ENCODE measurements at regions not wholly inside any gene's neighbourhood (a gene's known extent, or its start where the extent isn't known, plus 50 kb on each side); places are given as distances from the start of the nearest gene placed in this dataset.

DNA sequence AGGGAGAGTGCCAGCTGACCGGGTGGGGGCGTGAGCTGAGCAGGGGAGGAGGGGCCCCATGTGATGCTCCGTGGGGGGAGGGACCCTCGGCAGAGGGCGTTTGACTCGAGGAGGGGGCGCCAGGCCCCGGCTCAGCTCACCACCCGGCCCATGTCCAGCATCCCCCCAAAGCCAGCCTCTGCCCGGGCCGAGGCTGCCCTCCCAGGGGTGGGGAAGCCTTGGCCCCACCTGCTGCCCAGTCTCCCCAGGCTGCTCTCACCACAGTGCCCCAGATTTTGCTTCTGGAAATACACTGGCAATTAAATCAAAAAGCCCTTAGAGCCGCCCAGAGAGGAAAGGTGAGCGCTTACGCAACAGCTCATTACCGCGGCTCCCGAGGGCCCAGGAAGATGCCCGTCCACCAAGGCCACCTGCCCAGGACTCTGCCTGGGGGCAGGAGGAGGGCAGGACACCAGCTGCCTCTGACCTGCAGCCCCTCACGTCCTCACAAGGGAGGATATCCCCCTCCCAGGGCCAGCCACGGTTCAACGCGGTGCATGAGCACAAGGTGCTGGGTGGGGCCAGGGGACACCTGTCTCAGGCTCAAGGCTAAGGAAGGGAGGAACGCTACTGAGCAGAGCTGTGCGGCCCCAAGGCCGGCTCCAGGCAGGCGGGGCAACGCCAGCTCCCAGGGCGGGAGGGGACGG is 70.0 kb upstream of the INPP5A start:
- FAIRE-seq (no peak), DNase-seq (ENCODE audit: low spot score) (no peak)

DNA sequence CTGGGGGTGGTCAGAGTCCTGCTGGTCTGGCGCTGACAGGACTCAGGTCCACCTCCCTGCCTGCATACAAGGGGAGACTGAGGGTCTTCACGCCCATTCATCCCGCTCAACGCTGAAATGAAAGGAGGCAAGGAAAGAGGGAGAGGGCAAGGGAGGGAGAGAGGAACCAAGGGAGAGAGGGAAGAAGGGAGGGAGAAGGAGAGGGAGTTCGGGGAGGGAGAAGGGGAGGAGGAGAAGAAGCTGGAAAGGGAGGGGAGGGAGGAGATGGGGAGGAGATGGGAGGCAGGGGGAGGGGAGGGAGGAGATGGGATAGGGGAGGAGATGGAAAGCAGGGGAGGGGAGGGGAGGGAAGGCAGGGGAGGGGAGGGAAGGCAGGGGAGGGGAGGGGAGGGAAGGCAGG is 69.4 kb upstream of the INPP5A start:
- DNase-seq (ENCODE audit: low spot score) (no peak), FAIRE-seq (no peak)

DNA sequence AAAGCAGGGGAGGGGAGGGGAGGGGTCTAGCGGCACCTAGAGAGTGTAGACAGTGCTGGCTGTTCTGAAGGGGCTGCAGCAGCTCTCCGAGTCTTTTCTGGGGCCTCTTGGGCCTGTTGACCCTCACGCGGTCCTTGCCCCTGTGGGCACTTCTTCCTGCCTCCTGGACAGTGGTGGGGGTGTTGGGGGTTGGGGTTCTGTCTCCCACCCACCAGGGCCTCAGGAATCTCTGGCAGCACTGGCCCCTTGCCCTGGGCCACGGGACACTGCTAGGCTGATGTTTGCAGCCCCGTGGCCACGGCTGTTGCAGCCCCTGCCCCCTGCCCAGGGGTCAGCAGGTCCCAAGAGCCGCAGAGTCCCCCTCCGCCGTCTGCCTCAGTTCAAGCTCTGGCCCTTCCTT is 68.9 kb upstream of the INPP5A start:
- FAIRE-seq = no peak
- DNase-seq (ENCODE audit: low spot score) = no peak

DNA sequence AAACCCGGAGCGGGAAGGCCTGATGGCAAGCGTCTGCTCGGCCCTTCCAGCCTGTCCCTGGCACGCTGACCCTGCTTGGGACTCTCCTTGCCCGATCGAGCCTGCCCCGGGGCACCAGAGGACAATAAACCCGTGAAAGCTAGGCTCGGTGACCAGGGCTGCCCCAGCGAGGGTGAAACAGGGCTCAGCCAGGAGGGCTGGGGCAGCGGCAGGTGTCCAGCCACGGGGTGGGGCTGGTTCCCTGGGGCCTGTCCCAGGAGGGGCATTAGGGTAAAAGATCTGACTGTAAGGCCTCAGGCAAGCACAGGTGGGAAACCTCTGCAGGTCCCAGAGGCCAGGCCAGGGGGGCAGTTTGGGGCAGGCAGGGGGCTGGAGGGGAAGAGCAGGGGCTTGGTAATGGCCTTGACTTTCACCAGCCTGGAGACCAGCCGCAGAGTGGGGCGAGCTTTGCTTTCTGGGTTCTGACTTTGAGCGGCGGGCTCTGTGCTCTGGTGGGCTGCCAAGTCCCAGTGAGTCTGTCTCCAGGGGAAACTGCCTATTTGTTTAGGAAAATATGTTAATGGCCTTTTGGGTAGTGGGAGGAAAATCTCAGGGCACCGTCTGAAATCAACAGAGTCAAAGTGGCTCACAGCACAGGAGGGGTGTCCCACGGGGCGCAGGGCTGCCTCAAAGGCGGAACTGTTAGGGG is 68.2 kb upstream of the INPP5A start:
- FAIRE-seq (no peak), DNase-seq (ENCODE audit: low spot score) (no peak)

DNA sequence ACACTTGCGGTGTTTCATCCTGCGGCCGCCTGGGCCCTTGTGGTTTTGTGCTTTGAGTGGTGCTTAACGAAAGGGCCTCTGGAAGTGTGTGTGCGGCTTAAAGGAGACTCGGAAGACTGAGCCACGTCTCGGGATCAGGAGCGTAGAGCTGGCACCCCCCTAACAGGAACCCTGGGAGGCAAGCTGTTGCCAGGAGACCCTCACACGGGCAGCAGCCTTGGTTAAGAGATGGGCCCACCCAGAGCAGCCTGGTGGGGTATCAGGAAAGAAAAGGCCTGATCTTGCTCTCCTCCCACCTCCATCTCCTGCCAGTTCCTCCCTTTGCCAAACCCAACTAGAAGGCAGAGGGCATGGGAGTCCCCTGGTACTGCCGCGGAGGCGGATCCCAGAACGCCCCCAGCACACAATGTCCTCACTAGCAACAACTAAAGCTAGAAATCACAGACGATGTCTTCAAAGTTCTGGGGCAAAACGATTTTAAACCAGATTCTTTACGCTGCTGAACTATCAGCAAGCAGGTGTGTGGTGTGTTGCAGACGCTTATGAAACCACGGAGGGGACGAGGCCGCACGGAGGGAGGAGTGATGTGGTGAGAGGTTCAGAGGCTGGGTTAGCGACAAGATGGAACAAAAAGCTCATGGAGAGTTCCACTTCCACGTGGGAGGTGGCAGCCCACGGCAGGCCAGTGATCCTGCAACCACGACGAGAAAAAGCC is 67.0 kb upstream of the INPP5A start:
- no peak for FAIRE-seq
- no peak for DNase-seq (ENCODE audit: low spot score)

DNA sequence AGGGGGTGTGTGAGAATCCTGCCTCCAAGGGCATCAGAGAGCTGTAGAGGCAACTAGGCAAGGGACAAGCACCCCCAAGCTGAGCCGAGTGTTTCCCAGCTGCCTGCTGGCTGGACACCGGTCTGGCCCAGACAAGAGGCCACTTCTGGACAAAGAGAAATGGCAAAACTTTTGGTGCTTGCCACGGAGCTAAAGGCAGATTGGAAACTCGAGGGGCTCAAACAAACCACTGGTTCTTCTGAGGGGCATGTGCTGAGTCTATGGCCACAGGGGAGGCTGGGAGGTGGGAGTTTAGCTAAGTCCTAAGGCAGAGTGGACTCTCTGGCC is 66.5 kb upstream of the INPP5A start:
- DNase-seq (ENCODE audit: low spot score) = no peak

DNA sequence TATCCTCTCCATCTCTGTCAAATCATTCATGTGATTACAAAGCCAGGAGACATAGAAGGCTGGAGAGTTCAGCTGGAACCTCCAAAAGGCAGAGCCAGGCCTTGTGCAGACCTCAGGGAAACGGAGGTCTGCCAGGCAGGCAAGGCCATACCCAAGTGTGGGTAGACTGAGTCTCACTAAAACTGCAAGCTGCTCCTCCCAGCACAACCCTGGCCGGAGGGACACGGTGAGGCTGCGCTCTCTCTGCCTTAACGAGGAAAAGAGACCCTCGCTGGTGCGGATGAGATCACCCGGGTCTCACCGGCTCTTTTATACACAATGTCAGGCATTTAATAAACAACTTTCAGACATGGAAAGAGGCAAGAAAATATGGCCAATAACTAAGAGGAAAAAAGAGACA is 66.1 kb upstream of the INPP5A start:
- DNase-seq (ENCODE audit: low spot score) (no peak), FAIRE-seq (no peak)

More for the DNA sequence above, 66.5 kb upstream of the INPP5A start:
- no peak for FAIRE-seq

DNA sequence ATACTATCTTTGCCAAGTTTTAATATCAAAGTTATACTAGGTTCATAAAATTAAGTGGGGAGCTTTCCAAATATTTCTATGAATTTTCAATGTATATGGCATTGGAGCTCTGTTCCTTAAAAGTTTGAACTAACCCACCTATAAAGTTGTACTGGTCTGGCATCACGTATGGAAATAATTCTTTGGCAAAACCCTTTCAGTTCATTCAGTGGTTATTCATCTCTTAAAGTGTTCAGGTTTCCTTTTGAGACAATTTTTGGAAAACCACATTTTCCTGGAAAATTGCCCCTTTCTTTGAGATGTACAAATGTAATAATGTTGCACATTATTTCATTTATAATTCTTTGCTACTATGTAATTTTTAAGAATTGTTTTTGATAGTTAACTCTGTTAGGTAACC is 62.5 kb upstream of the INPP5A start:
- DNase-seq (ENCODE audit: low spot score) (no peak), FAIRE-seq (no peak)

DNA sequence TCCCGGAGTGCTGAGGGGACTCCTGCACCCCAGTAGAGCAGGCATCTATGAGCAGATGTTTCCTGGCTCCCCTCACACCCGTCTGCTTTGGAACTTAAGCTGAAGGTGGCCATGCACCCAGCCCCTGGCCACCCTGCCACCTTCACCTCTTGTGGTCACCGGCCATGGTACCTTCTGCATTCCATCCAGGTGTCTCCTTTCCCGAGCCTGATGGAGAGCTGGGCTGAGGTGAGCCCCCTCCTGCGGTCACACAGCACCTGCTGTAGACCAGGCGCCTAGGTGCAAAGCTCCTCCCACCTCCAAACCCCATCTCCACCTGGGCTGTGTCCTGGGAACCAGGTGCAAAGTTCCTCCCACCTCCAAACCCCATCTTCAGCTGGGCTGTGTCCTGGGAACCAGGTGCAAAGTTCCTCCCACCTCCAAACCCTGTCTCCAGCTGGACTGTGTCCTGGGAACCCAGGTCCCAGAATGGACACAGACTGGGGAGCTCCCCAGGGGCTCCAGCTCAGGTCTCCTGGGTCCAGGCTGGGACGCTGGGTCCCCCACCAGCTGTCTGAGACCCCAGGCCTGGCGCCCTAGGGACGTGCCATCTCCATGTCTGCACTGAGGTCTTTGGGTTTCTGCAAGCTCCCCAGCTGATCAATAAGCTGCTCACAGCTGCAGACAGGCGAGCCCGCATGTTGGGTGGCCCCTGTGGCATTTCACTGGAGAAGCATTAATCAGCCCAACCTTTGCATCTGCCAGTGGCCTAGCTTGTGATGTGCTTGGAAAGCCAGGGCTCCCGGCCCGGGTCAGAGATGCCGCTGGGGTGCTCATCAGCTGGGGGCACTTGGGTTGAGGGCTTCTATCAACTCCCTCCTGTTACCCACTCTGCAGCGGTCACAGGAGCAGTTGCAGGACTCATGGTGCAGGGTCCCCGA is 61.2 kb upstream of the INPP5A start:
- FAIRE-seq (no peak), DNase-seq (ENCODE audit: low spot score) (no peak)

DNA sequence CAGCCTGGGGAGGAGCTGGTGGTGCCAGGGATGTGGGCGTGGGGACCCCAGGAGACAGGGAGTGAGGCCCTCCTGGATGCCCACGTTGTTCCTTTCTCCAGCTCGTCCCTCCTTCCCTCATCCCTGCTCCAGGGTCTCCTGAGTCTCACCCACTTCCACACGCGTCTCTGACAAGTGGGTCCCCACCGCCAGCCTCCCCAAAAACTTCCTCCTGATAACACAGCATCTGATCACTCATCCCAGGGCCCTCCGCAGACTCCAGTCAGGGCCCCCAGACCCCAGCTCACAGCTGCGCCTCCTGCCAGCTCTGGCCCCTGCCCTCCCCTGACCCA is 60.6 kb upstream of the INPP5A start:
- FAIRE-seq (no peak), DNase-seq (ENCODE audit: low spot score) (no peak)

DNA sequence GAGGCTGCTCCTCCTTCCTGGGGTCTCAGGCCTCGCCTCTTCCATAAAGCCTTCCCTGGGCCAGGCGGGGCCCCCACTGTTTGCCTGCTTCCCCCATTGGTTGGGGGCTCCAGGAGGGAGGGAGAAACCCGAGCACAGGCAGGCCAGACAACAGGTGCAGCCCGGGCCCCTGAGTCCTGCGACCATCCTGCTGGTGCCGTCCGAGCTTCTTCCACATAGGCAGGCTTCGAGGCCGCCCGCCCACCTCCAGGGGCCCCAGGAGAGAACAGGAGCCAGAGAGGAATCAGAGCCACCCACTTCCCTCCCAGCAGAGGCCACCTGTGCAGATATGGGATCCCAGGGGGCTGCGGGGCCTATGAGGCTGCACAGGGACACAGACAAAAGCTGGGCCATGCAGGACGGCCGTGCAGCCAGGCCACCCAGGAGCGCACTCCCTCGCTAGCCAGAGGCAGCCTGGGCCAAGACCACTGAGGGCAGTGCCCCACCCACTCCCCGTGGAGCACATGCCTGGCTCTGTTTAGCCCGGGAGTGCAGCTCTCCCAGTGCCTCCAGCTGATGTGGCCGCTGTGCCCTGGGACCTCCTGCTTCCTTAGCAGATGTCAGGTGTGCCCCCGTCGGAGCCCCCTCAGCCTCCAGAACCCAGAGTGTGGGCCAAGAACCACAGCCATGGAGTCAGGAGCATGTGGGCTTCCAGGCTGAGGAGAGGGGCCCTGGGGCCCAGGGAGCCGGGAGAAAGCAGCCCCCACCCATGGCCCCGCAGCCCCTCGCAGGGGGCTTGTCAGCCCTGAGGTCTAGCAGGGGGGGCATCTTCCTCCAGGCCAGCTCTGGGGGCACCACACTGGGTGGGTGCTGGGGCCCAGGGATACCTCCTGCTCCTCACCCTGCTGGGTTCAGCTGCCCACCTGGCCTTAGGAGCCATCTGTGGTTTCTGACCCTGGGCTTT is 59.9 kb upstream of the INPP5A start:
- FAIRE-seq (no peak), DNase-seq (ENCODE audit: low spot score) (no peak)

DNA sequence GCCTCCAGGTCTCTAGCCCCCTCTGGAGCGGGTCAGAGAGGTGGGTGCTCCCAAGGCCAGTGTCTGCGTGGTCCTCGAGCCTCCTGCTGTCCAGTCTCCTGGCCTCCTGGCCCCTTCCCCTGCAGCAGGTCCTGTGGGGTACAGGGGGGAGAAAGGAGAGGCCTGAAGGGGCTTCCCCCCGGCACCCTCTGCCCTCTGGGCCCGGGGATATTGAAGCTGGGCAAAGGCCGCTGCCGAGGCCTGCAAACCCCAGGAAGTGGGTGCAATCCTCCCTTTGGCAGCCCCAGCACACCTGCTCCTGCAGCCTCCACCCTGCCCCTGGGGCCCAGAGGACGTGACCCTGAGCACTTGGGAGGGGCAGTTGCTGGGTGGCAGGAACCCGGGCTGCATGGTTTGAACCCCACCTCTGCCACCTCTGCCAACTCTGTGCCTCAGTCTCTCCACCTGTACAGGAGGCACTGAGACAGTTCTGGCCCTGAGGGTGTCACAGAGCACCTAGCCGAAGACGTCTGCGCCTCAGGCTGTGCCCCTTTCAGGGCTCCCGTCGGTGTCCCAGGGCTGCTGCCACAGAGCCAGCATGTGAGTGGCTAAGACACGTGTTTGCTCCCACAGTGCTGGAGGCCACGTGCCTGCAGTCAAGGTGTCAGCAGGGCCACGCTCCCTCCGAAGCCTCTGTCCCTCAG is 59.1 kb upstream of the INPP5A start:
- DNase-seq (ENCODE audit: low spot score) (no peak), FAIRE-seq (no peak)

DNA sequence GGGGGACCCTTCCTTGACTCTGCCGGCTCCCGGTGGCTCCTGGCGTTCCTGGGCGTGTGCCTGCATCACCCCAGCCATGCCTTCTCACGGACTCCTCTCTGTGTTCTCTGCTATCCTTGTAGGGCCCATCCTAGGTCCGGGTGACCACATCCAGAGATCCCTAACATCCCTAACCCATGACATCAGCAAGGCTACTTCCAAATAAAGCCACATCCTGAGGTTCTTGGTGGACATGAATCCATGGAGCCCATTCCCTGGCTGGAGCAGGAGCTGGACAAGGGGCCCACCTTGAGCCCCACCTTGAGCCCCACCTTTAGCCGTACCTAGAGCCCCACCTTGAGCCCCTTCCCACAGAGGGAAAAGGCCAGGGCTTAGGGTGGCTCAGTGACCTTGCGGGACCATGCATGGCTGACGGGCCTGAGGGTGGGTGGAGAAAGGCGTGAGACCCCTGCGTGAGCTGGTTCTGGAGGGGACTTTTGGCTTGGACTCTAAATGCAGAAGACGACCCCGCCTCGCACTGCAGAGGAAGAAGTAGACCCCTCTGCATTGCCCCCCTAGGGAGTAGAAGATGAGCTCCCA is 58.5 kb upstream of the INPP5A start:
- DNase-seq (ENCODE audit: low spot score) (no peak), FAIRE-seq (no peak)

DNA sequence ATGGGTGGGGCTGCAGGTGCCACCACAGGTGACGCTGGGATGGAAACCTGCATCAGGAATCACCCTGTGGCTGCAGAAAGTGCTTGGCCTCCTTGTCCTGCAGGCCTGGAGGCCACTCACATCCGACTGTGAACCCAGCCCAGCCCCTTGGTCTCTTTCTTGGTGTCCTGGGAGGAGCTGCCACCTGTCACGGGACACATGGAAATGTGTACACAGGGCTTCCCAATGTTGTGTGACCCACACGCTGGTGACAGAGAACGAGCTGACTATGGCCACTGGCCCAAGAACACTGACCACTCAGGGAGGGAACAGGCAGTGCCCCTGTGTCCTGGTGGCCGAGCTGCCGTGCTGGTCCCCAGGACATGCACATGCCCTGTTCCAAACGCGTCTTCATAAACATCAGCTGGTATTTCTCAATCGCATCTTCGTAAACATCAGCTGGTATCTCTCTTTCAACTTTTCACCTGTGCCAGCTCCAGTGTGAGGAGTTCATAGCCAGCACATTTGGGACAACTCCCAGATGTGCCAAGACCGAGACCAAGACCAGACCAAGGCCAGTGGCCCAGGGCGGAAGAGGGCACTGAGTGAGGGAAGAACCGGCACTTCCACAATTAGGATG is 57.9 kb upstream of the INPP5A start:
- DNase-seq (ENCODE audit: low spot score) (no peak), FAIRE-seq (no peak)

DNA sequence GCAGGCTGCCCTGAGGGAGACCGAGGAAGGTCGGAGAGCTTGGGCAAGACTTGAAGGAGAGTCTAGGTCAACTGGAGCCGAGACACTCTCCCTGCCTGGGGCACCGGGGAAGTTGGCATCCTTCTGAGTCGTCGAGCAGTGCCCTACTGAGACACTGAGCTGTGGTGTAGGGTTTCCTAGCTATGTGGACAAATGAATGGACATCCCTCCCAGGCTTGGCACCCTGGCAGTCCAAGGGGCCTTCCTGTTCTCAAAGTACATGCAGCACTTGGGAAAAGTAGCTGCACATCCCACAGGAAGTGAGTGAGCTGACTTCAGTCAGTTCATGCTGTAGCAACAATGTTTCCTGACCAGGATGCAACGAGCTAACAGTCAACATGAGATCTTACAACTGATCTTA is 57.2 kb upstream of the INPP5A start:
- no peak for DNase-seq (ENCODE audit: low spot score)

DNA sequence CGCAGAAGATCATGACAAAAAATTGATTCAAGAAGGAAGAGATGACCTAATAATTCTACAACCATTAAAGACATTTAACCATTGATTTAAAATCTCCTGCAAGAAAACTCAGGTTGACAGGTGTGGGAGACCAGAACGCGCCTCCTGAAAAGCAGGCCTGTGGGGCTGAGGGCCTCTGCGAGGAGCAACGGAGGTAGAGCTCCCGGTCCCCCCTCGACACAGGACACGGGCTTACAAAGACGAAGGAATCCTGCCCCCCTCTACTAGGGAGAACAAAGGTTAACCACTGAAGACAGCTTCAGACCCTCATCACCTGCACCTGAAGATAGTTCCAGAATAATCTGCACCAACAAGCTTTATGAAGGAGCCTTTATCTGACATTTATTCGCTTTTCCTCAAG is 55.9 kb upstream of the INPP5A start:
- DNase-seq (ENCODE audit: low spot score) = peak; percentile 36

More for the DNA sequence above, 57.2 kb upstream of the INPP5A start:
- FAIRE-seq = no peak

DNA sequence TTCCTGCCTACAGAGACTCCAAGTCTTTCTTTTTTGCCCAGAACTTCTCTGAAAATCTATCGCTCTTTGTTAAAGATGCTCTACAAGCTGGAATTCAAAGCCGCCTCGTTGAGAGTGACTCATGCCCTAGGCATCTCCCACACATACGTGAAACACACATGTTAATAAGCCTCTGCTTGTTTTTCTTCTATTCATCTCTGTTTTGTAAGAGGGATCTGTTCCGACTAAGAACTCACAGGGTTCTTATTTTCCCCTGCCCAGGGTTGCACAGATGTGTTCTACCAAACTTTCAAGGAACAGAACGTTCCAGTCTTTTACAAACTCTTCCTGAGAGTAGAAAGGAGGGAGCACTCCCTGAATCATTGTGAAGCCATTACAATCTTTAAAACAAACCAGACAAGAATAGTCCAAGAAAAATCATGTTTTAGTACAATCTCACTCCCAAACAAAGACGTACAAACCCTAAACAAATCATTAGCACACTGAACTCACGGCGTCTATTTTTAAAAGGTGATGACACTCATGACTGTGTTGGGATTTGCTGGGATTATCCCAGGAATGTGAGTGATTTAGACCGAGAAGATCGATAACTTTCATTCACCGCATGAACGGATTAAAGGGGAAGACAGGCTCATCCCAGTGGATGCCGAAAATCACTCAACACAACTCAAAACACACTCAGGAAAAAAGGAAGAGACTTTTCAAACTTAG is 55.3 kb upstream of the INPP5A start:
- DNase-seq (ENCODE audit: low spot score) = peak; percentile 49
- no peak for FAIRE-seq

More for the DNA sequence above, 55.9 kb upstream of the INPP5A start:
- no peak for FAIRE-seq

DNA sequence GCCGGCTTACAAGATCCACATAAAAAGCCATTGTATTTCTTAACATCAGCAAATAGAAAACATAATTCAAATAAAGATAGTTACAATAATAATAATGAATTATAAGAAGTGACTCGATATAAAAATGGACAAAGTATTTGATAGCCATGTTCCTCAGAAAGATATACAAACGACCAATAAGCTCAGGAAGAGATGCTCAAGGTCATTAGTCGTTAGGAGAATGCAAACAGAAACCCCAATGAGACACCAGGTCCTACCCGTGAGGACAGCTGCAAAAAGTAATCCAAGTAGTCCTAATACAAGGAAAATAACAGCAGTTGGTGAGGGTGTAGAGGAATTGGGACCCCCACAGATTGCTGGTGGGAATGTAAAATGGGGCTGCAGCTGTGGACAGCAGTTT is 54.2 kb upstream of the INPP5A start:
- no peak for DNase-seq (ENCODE audit: low spot score)
- FAIRE-seq = no peak

DNA sequence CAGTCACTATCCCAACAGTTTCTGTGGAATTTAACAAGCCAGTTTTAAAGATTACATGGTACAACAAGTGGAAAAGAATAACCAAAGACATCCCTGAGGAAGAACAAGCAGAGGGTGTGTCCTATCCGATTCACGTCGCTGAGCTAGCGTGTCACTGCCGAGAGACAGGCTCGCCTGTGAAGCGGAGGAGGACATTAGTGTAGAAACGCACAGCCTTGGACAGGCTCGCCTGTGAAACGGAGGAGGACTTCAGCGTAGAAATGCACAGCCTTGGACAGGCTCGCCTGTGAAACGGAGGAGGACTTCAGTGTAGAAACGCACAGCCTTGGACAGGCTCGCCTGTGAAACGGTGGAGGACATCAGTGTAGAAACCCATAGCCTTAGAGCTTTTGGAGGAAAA is 52.7 kb upstream of the INPP5A start:
- no peak for FAIRE-seq

More for the DNA sequence above, 52.7 kb upstream of the INPP5A start:
- no peak for DNase-seq (ENCODE audit: low spot score)
